ENCODE measurements at regions not wholly inside any gene's neighbourhood (a gene's known extent, or its start where the extent isn't known, plus 50 kb on each side); places are given as distances from the start of the nearest gene placed in this dataset.
"Not testable (repeated sequence)": the region's sequence is repeated elsewhere in the genome, so short reads cannot be mapped to it uniquely, and the experiment has no call there.

DNA sequence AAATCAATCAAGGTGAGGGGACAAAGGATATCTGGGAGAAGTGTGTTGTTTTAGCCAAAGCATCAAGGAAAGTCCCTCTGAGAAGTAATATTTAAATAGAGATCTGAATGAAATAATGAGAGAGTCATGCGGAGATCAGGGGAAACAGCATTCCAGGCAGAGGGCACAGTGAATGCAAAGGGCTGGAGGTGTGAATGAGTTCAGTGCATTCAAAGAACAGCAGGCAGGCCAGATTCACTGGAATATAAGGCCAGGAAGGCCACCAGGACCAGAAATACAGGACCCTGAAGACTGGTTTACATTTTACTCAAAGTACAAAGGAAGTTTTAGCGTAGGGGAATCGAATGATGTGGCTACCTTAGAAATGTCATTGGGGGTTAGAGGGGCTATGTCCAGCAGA is 436.2 kb upstream of the TMEM132C start:
- no peak for DNase-seq (ENCODE audit: low read depth in 2 of 2)

DNA sequence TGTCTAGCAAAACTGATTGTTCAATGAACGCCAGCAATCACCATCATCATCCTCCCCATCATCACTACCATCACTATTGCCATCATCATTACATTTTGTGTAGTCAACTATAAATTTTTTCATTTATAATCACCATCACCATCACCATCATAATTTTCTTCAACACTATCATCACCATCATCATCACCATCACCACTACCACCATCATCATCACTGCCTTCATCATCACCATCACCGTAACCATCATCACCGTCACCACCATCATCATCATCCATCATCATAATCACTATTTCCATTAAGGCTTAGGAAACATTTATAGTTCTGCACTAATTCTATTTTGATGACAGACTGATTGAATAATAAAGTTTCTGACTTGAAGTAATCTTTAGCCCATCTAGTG is 434.8 kb upstream of the TMEM132C start:
- DNase-seq (ENCODE audit: low read depth in 2 of 2), result no peak

DNA sequence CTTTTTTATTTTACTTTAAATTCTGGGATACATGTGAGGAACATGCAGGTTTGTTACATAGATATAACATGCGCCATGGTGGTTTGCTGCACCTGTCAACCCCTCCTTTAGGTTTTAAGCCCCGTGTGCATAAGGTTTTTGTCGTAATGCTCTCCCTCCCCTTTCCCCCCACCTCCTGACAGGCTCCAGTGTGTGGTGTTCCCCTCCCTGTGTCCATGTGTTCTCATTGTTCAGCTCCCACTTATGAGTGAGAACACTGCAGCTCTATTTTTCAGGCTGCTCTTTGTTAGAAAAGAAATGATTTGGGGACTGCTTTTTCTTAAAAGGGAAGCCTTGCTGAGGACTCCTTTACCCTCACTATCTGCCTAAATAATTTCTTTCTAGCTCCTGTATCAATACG is 430.2 kb upstream of the TMEM132C start:
- not testable (repeated sequence) for DNase-seq (ENCODE audit: low read depth in 2 of 2)

DNA sequence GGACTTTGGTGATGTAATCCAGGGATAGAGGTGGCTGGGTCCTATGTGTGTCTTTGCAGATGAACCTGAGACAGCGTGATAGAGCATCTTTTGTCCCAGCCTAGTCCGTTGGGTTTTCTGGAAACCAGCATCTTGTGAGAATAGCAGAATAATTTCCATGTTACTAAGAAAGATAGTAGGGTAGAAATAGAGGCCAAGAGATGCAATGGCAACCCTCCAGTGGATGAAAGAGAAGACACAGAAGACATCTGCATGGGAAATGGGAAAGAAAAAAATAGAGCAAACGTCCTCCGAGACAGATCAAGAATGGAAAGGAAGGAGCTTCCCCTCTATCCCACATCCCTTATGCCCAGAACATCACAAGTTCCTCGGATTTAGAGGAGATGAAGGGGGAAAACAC is 409.3 kb upstream of the TMEM132C start:
- DNase-seq (ENCODE audit: low read depth in 2 of 2), result no peak

DNA sequence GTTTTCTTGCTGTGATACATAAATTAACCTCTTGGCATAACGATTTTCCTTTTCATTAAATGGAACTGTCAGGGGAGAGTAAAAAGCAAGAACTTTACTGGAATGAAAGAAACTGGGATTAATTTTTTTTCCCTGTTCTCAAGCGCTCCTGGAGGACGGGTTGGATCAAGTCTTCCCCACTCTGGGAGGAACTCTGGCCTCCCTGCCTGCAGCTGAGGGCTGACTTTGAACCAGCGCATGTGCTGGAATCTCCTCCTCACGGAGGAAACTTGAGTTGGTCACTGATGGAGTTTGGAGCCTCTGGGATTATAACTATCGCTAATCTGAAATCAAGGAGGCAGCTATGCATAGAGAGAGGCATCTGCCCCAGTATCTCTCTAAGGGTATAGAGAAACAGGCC is 406.4 kb upstream of the TMEM132C start:
- no peak for DNase-seq (ENCODE audit: low read depth in 2 of 2)

DNA sequence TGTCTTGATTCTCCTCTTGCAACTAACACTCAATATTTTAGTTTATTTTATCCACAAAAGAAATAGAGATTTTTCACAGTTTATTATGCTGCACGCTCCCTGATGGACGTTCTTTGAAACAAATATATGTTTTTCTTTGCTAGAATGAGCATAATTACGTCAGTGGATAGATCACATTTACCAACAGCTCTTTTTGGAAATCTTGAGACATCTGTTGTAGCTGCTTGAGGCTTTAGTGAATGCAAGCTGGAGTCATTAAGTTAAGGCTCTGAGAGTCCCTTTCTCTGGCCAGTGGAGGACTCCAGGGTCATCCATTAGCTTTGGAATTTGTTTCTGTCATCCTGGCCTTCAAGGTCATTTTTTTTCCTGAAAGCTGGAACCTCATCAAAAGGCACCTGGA is 405.6 kb upstream of the TMEM132C start:
- no peak for DNase-seq (ENCODE audit: low read depth in 2 of 2)

DNA sequence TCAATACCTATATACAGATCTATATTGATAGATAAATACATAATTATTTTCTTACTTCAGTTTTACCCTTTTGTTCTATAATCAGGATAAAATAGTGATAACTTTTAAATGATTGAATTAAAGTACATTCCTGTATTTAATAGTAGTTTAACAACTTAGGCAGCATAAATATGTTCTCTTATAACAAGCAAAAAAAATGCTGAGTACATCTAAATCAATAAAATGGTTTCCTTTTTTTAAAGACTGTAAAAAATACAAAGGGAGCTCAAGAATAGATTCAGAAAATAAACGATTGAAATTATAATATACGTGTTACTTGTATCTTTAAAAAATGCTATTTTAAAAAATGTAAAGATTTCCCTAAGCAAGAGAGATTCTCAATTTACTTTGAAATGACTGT is 393.7 kb upstream of the TMEM132C start:
- no peak for DNase-seq (ENCODE audit: low read depth in 2 of 2)

DNA sequence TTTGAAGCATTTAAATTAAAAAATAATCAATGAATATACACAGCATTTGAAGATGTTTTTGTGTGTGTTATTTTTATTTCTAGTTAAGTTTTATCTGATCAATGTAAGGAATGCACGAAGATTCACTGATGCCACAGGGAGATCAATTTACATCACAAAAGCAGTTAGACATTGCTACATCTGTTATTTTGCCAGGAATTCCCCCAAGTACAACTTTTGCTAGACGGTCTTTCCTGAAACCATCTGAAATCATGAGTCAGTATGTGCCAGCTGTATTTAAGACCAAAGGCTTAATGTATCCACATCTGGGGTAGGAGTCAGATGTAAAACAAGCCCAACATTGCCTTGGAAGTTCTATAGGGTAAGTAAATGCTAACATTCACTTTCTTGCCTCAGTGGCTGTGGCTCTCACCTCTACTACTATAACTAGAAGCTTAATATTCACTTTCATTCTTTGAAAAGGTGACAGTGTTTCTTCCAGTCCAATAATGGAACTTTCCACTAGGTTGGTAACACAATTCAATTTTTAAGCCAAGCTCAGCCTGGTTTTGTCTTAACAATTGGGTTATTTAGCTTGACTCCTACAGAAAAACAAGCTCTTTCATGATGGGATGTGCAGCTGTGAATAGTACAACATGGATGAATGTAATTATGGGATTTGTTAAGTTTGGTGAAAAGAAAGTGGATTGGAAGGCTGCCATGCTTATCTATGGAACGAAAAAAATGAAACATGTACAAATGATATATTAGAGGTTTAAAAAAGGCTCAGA is 385.4 kb upstream of the TMEM132C start:
- no peak for DNase-seq (ENCODE audit: low read depth in 2 of 2)

DNA sequence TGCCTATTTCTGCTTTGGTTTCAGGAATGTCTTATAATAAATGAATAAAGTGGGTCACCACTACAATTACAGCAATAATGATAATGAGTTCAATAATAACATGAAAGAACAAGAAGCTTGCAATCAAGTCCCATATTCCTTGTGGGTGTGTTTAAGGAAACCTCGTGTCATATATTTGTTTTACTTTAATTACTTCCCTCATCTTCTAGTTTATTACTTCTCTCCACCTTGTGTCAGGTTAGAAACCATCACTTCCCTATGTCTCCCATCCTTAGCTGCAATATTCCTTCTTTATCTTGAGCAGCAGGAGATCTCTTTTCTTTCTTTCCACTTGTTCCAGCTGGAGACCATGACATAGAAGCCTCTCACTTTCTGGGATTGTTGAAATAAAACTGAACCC is 384.0 kb upstream of the TMEM132C start:
- DNase-seq (ENCODE audit: low read depth in 2 of 2), result no peak

DNA sequence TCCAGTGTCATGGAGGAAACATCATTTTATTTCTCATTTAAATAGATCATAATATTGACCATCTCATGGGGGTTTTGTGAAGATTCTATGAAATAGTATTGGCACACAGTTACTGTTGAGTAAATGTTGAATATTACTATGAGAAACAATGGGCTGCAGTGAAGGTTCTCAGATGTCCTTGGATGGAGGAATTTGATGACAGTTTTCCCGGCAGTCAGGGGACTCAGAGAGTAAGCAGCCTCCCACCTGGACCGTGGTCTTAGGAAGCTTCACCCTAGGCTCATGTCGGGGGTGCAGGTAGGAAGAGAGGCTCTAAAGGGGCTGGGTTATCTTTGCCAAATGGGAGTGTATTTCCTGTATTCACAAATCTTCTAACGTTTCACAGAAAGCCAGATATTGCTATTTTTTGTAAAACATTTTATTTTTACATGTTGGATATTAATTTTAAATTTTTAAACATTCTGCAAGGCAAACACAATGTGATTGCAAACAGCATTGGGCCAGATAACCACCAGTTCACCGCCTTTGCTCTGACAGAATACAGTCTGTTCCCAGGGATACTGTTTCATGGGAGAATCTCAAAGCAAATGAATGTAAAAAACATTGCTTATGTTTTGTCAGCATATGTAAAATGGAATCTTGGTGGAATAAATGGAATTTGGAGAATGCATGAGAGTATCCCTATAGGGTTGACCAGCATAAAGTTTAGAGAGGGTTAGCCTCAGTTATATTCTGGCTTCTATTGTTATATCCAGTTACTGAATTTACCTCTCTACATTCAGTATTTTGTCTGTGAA is 380.8 kb upstream of the TMEM132C start:
- DNase-seq (ENCODE audit: low read depth in 2 of 2), result no peak

DNA sequence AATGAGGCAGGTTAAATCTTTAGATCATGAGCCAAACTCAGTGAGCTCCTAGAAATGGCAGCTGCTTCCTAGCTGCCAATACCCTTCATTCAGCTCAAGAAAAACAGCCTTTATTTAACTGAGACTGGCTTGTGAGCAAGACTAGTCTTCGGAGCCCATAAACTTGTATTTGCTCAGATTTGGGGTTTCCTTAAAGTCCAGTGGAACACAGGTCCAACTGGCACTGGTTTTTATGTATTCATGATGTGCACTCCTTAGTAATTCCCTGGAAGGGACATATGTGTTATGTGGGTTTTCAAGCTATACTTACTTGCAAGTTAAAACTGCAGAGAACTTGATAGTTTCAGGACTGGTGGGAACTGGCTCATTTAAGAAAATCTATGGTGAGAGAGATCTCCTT is 380.1 kb upstream of the TMEM132C start:
- no peak for DNase-seq (ENCODE audit: low read depth in 2 of 2)

DNA sequence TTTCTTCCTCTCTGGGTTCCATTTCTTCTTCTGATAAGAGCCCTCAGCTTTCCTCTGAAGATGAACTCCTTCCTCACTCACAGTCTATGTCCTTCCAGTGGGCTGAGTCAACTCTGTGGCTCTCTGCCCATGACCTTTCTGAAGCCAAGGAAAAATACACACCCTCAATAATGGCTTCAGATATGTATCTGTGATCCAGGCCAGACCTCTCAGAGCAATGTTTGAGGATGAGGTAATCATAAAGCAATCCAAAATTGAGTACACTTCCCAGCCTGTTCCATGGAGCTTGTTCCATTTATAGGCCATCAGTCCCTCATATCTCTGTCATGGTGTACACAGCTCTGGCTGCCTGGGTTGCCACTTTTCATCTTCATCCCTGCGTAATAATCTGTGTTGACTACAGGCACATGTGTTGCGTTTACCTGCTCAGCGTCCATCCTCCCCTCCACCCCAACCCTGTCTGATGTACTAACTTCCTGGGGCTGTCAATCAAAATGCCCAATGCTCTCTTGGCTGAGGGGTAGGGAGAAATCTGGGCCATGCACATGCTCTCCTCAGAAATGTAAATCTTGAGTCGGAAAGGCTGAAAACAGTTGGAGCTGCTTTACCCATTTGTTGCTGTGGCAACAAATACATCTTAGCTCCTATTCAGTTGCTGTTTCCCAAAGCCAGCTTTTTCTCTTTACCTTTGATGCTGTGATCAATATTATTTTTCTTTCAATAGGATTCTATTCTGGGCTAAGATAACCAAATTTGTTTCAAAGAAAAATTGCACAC is 377.8 kb upstream of the TMEM132C start:
- DNase-seq (ENCODE audit: low read depth in 2 of 2), result no peak

DNA sequence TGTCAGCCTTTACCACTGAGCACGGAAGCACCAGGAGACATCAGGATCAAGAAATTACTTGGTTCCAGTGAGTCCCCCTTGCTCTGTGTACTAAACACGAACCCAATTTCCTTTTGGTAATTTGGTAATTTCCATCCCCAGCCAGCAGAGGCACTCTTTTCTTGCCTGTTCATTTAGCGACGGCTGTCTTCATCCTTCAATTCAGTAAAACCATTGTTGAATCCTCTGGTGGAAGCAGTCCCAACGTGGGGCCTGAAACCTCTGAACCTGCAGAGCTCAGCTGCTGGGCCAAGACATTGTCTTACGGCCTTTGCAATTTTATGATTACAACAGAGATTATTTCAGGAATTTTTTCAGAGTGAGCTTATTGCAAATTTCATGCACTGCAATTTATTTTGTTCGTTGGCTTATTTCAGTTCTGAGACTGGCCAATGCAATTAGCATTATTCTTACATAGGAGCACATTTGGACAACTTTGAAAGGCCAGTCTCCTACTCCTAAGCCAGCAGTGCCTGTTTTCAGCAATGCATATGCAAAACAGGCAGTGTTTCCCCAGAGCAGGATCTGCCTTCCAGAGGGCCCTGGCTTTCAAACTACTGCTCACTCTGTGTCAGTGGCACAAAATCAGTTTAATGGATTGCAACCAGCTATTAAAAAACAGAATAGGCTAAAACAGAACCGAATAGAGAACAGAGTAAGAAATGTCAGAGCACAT is 372.9 kb upstream of the TMEM132C start:
- no peak for DNase-seq (ENCODE audit: low read depth in 2 of 2)

DNA sequence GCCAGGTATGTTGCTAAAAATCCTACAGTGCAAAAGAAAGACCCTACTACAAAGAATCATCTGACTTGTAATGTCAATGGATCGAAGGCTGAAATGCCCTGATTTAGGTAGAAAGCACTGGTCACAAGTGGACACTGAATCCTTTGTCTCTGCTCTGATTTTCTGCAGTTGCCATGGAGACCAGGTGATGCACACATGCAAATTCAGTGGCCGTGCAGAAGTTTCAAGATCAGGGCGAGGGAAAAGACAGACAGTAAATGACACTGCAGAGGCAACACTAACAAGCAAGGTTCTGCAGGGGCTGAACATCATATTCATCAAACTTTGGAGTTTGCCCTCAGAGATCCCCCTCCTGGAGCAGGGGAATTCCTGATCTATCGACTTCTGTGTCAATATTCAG is 370.3 kb upstream of the TMEM132C start:
- no peak for DNase-seq (ENCODE audit: low read depth in 2 of 2)

DNA sequence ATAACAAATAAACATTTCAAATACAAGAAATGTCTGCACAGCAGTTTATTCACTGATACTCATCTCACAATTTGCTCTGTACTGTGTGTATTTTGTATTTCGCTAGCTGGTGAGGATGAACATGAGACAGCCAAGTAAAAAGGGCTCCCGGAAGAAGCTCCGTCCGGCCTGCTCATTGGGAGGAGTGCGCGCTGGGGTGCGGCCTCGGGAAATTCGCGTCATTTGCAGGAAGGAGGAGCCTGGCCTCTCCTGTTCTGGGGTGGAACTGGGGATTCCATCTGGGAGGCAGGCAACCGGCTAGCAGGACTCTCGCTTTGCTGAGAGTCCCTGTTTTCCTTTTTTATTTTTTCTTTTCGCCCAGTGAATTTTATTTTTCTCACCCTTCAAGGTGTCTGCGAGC is 368.4 kb upstream of the TMEM132C start:
- no peak for DNase-seq (ENCODE audit: low read depth in 2 of 2)

DNA sequence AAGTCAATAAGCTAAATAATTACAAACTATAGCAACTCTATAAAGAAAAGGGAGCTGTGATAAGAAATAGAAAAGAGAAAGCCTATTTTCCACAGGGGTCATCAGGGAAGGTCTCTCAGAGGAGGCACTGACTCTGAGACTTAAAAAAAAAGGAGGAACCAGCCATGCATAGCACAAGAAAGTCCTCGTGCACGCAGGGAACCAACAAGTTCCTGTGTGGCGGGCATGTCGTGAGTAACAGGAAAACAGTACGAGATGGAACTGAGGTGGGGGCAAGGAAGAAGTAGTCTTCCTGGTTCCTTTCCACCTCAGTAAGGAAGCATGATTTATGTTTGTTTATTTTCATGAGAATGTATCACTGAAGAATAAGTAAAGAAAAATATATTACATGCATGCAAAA is 367.0 kb upstream of the TMEM132C start:
- DNase-seq (ENCODE audit: low read depth in 2 of 2), result no peak

DNA sequence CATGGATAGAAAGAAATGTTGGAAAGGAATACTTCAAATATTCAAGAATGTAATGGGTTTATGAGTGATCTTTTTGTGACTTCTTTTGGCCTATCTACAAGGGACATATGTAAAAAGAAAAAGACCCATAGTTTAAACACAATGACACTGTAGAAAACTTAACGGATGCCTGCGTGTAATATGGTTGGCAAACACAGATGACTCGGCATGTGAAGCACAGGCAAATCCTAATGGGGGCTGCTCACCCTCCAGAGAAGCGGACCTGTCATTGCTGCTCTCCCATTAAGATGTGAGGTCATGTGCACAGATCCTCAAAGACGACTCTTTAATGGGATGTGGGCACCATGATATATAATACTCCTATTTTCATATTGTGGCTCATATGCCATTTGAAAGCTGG is 366.6 kb upstream of the TMEM132C start:
- no peak for DNase-seq (ENCODE audit: low read depth in 2 of 2)

DNA sequence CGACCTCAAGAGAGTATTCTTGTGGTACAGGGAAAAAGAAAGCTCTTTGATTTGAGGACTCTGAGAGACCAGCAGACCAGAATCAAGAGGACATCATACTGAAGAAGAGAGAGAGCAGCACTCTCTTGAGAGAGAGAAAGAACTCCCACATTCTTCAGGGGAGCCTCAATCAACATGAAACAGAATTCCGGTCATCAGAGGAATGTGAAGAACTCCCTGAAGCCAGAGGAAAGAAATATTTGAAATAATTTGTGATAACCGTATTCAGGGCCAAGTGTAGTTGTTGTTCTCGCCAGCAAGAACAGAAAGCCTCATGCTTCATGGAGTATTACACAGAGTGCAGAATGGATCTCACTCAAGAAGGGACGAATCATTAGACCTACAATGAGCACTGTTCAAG is 363.8 kb upstream of the TMEM132C start:
- no peak for DNase-seq (ENCODE audit: low read depth in 2 of 2)

DNA sequence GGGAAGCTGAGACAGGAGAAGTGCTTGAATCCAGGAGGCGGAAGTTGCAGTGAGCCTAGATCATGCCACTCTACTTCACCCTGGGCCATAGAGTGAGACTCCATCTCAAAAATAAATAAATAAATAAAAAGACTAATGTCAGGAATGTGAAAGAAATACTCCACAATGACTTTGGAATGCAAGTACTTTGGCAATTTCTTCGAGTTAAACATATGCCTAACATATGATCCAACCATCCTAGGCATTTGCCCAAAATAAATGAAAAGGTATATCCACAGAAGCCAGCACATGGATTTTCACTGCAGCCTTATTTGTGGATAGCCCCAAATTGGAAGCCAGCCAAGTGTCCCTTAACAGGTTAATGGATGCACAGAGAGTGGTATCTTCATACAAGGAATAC is 357.9 kb upstream of the TMEM132C start:
- DNase-seq (ENCODE audit: low read depth in 2 of 2), result no peak

DNA sequence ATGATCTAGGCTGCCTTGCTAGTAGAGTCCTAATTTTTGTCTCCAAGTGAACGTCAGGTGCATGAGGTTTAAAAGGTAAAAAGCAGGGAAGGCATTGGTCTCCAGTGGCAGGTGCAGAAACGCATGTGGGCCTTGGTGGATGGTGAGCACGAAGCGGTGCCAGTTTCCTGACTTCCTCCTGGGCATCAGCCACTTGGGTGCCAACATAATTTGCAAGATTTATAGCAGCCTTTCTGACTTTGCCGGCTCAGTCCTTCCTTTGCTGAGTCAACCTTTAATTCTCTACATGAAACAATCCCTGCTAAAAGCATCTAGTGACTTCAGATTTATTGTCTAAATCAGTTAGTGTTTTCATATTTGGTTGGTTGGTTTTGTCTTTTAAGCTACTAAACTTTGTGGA is 355.7 kb upstream of the TMEM132C start:
- no peak for DNase-seq (ENCODE audit: low read depth in 2 of 2)

DNA sequence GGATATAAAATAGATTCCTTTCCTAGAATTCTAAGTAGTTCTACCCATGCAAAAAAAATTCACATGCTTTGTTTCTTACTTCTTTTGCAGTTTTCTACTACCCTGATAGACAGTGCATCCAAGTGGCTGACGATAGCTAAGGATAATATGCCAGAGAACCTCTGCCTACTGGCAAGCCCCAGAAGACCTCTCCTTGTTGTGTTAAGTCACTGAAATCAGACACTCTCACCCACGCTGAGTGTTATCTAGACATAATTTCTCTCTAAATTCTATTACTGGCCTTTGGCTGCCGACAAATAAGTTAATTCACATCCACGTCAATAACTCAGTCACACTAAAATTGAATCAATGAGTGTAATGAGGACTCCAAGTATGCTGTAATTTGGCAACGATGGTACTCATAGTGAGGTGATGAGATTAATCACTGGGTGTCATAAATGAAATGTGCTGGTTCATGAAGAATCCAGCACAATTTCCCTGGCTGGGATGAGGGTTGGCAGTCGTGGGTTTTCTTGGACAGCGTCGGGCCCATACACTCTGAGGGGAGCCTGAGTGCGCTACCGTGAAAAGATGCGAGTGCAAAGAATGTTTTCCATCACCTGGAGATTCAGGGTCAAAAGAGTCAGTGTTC is 354.8 kb upstream of the TMEM132C start:
- no peak for DNase-seq (ENCODE audit: low read depth in 2 of 2)

DNA sequence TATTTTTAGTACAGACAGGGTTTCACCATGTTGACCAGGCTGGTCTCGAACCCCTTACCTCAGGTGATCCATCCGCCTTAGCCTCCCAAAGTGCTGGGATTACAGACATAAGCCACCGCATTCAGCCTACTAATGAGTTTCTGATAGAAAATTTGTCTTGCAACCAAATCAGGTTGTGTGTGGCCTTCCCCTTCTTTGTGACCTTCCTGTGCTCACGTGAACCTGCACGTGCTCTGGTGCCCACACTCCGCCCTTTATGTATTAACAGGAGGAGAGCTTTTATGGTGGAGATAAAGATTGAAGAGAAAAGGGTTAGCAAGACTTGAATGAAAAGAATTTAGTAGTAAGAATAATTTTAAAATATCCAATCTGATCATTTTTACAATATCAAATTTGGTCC is 343.5 kb upstream of the TMEM132C start:
- no peak for DNase-seq (ENCODE audit: low read depth in 2 of 2)

Data from activated CD4-positive, alpha-beta T cell treated with anti-CD3 and anti-CD28 coated beads for 24 hours (primary cell).